HK-2 (cell line): ENCODE measurements at regions not wholly inside any gene's neighbourhood (a gene's known extent, or its start where the extent isn't known, plus 50 kb on each side); places are given as distances from the start of the nearest gene placed in this dataset.
"Not testable (repeated sequence)": the region's sequence is repeated elsewhere in the genome, so short reads cannot be mapped to it uniquely, and the experiment has no call there.

ENCODE experiments used
- DNase-seq: peaks from one replicate; pipeline ENCODE4 v3.0.0-alpha.2; 2018; ENCODE audit not compliant: unreplicated experiment

DNA sequence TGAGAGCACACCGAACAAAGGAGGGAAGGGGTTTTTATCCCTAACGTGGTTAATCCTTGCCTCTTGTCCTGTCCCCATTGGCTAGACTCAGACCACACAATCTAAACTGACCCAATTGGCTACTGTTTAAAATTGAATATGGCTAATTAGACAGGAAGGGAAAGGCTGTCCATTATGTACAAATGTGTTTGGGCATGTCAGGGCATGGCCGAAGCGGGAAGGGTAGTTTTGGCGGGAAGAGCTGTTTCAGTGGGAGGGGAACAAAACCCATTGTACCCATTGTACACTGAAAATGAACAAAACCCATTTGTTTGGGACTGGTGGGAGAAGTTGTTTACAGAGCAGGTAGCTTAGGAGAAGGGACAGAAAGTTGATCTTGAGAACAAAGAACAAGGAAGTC is 330.9 kb upstream of the POU1F1 start:
- no peak for DNase-seq

DNA sequence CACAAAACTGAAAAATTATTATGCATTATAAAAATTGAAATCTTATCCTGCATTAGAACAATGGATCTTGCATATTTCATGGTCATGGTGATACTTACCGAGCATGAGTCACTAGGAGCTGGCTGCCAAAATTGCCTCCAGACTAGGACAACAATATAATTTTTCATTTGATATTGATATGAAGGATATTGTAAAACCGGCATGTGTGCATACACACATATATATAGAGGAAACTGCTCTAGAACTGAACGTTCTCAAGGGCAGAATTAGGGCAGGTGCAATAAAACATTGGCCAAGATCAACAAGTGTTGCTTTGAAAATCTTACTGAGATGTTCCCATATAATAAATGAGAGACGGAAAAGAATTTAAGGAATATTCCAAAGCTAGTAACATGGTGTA is 319.4 kb upstream of the POU1F1 start:
- no peak for DNase-seq

DNA sequence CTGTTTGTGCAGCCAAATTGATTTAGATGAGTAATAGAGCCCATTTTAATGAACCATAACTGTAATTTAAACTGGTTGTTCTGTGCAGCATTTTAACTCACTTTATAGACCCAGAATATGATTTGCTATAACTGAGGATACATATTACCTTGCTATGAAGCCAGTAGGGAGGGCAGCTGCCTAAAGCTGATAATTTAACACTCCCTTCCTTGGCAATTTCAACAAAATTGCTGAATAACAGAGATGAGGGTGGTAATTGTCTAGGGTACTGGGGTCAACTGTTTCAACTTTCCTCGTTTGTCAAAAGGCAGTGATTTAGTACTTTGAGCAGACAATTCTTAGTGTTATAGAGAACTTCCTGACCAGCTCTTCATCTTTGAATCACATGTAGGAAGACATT is 304.9 kb upstream of the POU1F1 start:
- DNase-seq: no peak

DNA sequence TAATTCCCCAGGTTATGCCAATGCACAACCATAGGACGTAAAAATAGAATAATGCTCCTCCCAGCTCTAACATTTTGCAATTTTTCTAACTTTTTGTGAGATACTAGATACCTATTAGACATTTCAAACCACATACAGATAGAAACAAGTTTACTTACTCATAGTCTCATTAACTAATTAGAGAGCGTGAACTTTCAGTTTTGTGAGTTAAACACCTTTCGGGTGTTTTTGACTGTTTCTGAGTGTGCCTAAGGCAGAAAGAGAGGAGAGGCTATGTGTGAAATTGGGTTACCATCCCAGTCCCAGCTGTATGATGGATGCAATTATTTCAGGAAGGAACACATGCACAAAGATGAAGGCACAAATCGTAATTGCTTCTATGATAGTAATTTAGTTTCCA is 300.4 kb upstream of the POU1F1 start:
- DNase-seq: no peak

DNA sequence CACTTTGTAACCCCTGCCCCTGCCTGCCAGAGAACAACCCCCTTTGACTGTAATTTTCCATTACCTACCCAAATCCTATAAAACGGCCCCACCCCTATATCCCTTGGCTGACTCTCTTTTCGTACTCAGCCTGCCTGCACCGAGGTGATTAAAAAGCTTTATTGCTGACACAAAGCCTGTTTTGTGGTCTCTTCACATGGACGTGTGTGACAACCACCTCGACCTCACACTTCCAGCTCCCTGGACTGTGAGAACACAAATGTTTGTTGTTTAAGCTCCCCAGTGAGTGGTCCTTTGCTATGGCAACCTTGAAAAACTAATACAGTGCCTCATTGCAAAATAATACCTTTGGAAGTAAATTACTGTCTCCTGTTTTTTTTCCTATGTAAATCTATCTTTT is 299.2 kb upstream of the POU1F1 start:
- no peak for DNase-seq

DNA sequence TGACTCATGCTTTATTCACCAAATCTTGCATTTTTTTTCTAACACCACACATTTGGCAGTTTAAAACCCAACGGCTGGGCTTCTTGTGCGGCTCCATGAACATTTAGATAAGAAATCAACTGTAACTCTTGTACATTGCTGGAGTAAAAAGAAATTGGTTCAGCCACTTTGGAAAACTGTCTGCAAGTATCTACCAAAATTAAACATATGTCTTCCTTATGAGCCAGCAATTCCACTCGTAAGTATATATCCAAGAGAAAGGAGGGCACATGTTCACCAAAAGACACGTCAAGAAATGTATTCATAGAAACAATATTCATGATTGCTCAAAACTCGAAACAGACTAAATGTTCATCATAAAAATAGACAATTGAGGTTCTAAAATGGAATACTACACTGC is 291.9 kb upstream of the POU1F1 start:
- no peak for DNase-seq

DNA sequence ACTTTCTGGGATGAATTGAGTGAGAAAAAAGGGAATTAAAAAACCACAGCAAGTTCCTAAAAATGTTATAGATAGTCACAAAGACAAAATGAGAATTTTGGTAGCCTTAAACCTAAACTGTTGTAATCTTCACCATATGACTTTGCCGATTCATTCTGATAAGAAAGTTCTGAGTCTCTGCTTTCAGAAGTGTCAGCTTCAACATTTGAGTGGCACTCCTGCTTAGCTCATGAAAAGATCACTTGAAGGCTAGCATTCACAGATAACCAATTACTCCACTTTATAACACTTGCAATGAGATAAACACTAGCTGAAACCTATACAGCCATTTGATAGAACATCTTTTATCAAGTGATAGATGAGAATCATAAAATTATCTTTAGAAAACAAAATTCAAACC is 288.1 kb upstream of the POU1F1 start:
- no peak for DNase-seq

DNA sequence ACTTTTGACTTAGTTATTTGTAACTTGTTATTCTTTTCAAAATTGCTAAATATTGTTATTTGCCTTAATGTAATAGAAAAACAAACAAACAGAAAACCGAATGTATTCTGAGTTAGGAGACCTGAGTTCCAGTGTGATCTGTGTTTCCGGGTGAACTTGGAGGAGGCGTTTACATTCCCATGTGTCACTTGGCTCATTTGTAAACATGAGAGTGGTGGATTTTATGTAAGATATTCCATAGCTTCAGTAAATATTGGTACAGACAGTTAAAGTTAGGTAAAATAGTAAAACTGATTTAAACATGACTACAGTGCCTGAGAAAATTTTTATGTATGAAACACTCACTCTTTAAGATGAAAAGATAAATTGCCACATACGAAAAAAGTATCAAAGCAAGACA is 287.3 kb upstream of the POU1F1 start:
- DNase-seq: no peak

DNA sequence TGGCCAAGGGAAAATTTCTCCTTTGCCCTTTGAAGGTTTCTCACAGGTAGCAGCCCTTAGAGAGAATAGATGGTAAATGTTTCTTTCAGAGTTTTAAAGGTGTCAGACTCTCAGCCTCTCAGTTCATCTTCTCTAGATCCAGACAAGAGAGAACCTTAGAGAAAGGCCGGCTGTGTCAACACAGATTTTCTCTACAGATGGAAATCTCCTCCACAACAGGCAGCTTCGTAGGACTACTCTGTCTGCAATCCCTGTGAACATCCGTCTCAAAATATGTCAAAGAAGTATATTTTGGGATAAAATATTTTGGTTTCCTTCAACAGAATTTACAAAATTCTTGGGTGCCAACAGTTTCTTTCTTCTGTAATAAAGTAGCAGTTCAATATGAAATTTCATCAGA is 282.1 kb upstream of the POU1F1 start:
- DNase-seq: no peak

DNA sequence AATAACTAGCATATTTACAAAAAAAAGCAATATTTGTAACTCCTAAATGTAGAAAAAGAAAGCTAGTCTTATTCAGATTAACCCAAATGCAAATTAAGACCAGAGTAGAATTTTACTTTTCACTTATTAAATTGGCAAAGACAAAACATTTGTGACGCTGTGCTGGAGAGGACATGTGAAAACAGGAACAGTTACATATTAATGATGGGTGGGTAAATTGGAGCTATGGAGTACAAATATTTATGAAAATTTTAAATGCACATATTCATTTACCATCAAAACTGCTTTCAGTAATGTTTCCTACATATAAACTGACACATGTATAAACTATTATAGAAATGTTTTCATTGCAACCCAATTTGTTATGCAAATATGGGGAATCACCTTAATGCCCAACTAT is 278.9 kb upstream of the POU1F1 start:
- DNase-seq: no peak

DNA sequence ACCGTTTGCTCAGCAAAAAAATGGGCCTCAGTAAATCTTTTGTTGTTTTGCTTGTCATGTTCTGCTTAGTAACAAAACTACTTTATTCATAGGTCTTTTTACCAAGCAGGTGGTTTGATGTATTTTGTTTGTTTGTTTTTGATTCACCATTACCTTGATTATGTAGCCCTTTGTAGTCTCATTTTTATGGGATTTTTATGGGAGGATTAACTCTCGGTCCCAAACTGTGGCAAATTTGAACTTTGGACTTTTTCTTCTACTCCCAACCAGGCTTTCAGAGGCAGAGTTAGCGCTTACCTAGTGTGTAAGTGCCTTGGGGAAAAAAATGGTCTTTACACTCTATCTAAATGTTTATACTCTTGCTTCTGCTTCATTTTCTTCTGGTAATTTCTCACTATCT is 276.7 kb upstream of the POU1F1 start:
- no peak for DNase-seq

DNA sequence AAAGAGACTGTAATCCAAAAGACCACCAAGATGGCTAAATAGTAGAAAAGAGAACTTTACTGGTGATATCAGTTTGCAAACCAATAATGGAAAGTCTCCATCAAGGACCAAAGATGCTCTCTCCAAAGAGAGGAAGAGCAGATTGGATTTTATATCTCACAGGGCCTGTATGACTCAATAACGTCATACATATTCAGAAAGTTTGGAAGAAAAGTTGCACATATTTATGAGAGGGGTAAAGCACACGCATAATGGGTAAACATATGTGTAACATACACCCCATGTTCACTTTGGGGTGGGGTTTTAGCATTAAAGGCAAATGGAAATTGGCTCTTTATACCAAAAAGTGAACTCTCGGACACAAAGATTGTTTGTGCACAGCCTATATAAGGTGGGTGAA is 274.5 kb upstream of the POU1F1 start:
- no peak for DNase-seq

DNA sequence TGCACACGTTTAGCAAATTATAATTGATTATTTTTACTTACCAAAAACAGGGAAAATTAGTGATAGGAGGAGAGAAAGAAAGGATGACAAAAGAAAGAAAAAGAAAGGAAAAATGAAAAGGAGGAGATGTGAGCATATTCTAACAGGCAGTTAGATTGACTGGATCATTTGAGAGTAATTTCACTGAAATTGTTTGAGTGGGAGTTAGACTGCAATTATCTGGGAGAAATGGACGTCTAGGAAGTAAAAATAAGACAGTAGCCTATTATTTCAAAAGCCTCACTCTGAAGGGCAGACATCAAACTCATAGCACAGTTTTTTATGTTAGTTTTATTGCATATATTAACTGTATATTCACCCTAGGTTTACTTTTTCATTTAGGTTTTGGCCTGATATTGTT is 272.8 kb upstream of the POU1F1 start:
- no peak for DNase-seq

DNA sequence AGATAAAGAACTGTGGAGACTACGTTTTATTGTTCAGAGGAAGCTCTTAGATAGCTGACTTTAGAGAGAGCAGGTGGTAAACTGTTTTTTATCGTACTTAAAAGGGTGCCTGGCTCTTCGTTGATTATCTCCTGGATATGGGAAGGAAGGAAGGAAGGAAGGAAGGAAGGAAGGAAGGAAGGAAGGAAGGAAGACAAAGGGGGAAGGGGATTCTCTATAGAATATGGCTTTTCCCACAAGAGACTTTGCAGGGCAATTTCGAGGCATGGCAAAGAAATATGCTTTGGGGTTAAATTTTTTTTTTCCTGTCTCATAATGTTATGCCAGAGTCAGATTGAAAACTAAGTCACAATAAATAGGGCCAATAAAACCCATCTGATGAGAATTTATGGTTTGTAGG is 271.9 kb upstream of the POU1F1 start:
- no peak for DNase-seq

DNA sequence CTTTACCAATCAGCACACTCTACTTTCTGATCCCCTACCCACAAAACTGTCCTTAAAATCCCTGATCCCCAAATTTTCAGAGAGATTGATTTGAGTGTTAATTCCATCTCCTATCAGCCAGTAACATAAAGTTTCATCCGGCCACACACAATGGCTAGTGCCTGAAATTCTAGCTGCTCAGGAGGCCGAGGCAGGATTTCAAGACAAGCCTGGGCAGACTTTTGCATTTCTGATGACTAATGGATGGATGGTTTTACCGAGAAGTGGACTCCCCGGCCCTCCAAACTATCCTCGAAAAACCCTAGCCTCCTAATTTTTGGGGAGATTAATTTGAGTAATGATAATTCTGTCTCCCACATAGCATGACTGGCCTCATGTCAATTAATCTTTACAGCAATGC is 269.8 kb upstream of the POU1F1 start:
- no peak for DNase-seq

DNA sequence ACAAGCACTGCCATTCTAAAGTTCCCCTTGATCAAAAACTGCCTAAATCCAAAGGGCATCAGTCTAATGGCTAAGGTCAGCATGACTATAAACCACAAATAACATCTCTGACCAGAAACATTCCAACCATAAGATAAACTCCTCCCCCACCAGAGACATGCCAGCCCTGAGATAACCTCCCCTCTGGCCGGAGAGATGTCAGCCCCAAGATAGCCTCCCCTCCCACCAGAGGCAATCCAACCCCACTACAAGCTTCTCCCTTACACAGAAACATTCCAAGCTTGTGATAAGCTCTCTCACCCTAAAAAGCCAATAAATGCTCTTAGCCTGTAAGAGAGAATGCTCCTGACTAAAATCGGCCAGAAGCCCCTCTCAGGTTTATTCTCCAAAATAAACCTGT is 267.0 kb upstream of the POU1F1 start:
- DNase-seq: not testable (repeated sequence)

DNA sequence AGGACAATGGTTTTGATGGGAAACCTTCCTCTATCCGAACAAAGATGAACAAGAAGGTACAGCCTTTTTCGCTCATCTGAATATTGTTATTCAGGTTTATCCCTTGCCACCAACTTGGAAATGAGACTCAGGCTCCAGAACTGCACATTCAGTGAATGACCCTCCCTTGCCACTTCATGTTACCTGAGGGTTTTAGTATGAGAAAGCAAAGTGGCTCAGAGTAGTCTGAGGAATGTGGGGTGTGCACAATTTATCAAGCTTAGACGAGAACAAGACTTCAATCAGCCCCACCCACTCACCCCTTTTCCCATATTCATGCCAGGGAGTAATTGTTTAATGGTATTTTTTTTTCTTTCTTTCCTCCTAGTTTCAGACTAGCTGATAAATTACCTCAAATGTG is 265.3 kb upstream of the POU1F1 start:
- no peak for DNase-seq

DNA sequence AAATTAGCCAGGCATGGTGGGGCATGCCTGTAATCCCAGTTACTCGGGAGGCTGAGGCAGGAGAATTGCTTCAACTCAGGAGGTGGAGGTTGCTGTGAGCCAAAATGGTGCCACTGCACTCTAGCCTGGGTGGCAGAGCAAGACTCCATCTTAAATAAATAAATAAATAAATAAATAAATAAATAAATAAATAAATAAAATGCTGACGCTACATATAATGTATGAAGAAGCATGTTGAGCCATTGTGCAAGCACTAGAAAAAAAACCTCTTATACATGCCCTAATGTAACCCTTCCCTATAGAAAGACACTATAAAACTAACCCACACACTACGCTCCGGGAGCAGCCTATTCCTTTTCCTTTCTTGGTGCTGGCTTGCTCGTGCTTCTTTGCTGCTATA is 262.3 kb upstream of the POU1F1 start:
- not testable (repeated sequence) for DNase-seq

DNA sequence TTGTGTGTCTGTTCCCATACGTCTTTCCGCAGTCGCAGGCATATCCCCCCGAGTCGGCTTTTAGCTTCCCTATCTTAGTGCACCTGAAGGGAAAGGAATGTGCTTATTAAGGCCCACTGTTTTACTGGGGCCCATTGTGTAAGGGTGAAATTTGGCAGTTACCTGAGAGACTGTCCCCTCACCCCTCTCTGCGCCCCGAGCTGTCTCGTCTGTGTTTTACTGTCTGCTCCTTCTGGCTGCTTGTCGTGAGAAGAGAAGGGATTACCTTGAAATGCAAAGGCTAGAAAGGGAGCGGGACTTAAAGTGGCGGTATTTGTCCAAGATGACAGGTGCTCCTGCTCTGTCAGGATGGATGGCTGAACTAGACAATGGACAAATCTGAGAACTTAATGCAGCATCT is 233.0 kb upstream of the POU1F1 start:
- no peak for DNase-seq

DNA sequence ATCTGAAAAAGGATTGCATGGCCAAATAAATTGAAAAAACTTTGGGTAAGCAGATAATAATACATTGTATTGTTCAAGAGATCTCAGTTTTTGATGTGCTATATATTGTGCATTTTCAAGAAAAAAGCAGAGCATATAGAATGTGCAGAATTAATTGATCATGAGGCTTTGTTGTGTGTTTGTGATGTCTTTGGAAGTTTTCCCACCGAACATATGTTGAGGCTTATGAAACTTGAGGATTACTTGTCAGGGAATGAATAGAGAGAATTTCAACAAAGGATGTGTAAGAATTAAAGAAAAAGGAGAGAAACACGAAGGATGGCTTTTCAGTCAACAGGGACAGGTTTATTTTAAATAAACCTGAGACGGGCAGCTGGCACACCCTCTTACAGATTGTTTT is 232.5 kb upstream of the POU1F1 start:
- DNase-seq: no peak

DNA sequence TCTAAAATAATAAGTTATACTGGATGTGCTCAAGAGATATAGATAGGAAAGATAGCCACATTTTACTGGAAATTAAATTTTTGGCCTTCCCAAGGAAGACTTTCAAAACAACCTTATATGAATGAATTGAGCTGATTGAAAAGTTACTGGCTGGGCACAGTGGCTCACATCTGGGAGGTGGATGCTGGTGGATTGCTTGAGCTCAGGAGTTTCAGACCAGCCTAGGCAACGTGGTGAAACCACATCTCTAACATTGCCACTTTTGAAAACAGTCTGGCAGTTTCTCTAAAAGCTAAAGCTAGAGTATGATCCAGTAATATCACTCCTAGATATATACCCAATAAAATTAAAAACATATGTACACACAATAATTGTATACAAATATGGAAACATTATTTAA is 231.4 kb upstream of the POU1F1 start:
- DNase-seq: no peak

DNA sequence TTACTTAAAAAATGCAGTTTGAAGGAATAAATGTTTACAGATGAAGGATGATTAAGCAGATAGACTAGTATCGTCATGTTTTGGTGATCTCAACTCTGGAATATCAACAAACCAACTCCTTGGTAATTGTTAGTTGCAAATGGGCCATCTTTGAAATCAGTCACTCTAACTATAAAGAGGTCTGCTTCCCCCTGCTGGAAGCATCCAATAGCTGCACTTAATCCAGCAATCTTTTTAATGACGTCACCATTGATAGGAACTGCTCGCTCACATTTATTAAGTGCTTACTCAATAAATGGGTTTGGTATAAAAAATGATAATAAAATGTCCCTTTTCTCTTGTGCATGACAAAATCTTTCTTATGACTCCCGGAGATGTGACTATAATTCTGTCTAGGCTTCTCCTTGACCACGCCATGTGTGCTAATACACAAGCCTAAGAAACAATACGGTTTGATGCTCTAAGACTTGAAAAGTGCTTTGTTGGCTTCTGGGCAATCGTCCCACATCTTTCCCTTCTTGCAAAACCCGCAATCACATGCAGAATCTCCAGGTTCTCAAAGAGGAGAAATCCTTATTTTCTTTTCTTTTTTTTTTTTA is 227.6 kb upstream of the POU1F1 start:
- DNase-seq: peak; percentile 6

DNA sequence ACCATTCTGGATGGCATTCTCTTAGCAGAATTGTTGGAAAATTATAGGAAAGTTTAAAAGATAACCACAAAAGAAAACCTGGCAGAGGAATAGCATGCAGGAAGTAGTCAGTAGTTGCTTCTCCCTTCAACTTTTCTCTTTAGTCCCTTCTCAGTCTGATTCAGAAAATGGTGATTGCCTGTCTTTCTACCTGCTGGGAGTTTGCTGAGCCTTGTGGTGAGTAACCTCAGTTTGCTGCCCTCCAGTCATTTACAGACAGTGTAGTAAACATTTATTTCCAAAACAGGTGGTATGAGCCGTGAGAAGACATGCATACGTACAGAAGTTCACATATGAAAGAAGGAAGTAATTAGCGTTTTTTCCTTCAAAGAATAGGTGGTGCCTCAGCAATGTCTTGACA is 224.7 kb upstream of the POU1F1 start:
- no peak for DNase-seq

DNA sequence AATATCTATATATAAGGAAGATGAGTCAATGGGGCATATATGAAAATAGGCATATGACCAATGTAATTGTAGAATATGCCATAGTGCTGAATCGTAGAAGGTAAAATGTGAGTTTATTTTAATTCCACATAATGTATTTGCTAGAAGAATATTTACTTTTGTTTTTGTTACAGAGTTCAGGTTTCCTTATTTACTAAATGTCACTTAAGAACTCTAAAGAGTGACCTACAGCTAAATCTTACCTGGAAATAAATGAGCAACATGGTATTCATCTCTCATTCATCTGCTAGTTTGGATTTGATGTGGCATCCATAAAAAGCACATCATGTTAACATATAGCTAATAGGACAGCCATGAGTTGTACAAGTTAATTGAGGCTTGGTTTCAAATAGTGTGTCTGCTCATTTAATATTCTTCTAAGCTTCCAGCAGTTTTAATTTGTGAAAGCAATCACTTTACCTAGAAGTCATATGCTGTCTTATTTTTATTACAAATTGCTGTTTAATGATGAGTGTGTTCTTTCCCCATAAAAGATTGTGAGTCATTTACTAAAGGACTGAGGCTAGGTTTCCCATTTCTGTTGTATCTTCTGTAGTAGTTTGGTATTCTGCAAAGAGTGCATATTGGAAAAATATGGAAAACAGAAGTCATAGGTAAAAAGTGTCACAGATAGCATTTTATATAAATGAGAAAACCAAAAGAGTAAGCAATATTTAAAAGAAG is 222.1 kb upstream of the POU1F1 start:
- DNase-seq: no peak
